ENCODE measurements at regions not wholly inside any gene's neighbourhood (a gene's known extent, or its start where the extent isn't known, plus 50 kb on each side); places are given as distances from the start of the nearest gene placed in this dataset.

DNA sequence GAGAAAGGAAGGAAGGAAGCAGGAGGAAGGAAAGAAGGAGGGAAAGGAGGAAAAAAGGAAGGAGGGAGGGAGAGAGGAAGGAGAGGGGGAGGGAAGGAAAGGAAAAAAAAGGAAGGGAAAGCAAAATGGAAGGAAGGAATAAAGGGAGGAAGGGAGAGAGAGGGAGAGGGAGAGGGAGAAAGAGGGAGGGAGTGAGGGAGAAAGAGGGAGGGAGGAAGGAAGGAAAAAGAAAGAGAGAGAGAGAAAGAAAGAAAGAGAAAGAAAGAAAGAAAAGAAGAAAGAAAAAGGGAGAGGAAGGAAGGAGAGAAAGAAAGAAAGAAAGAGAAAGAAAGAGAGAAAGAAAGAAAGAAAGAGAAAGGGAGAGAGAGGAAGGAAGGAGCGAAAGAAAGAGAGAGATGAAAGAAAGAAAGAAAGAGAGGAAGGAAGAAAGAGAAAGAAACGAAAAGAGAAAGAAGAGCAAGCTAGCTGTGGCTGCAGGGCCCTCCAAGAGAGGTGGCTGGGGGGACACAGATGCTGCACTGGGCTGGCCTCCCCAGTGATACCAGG lies 472.4 kb upstream of the MGMT start:
- DNase-seq, result no peak

DNA sequence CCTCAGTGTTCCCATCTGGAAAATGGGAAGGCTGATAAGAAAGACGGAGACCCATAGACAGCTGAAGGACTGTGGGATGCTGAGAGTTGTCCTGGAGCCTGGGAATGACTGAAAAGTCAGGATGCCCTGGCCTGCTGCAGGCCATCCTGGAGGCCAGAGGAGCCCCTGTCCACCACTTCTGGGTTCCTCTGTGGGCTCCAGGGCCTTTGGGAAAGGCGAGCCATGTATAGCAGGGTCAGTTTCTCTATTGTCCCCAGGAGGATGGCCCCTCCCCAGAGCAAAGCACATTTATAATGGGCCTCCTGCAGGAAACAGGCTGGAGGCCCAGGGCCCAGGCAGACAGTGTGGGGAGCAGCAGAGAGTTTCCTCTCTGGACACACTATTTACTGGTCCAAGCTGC lies 471.4 kb upstream of the MGMT start:
- no peak for DNase-seq

GRCh38 chr10:128996092-128996491 lies 470.9 kb upstream of the MGMT start:
- DNase-seq, result no peak

- no peak for DNase-seq
Observed at GRCh38 chr10:128998101-128998805, 468.8 kb upstream of the MGMT start.

GRCh38 chr10:129004398-129004797 lies 462.6 kb upstream of the MGMT start:
- DNase-seq, result no peak

DNA sequence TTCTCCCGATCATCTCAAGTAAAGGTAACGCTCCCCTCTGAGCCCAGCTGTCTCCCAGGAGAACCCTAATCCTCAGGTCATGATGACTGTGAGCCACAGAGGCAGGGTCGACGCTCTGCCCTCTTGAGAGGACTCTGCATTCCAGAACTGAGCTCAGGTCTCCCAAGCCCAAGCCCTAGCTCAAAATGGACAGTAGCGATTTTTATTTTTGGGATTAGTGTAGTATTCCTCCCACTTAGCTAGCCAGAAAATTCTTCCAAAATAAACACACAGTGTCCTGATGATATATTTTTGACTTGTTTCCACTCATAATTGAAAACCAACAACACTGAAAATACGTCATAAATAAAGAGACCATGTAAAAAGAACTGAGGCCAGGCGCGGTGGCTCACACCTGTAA lies 462.0 kb upstream of the MGMT start:
- DNase-seq, result no peak

DNA sequence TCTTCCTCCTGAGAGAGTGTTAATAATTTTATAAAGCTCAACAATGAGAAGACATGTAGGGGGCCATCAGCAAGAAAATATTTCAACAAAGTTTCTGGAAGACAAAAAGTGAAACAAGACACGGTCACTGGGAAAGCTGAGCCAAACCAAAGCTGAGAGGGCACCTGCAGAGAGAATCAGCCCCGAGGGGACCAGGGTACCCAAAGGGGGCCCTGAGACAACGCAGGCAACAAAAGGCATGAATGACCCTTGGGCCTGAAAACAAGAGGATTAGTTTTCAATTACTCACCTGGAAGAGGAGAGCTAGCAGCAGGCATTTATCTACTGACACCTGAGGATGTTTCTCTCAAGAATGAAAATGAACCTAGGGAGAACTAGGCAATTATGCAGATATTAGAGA lies 461.2 kb upstream of the MGMT start:
- DNase-seq, result no peak

DNA sequence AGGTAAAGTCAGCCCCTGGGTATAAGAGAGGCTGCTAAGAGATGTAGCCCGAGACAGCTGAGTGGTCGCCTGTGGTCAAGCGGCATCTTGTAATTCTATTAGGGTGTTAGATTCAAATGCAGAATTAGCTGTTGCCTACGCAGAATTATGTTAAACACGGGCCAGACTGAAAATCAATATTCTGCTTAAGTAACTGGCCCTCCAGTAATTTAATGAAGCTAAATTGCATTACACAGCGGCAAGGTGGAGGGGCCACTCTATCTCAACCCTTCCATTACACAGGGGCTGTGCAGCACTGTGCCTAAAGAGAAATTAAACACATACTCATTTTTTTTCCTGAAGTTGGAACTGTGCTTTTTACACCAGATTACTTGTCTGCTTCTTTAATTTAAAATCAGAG lies 448.5 kb upstream of the MGMT start:
- DNase-seq, result no peak

- no peak for DNase-seq
Observed at GRCh38 chr10:129020651-129021330, 446.2 kb upstream of the MGMT start.

DNA sequence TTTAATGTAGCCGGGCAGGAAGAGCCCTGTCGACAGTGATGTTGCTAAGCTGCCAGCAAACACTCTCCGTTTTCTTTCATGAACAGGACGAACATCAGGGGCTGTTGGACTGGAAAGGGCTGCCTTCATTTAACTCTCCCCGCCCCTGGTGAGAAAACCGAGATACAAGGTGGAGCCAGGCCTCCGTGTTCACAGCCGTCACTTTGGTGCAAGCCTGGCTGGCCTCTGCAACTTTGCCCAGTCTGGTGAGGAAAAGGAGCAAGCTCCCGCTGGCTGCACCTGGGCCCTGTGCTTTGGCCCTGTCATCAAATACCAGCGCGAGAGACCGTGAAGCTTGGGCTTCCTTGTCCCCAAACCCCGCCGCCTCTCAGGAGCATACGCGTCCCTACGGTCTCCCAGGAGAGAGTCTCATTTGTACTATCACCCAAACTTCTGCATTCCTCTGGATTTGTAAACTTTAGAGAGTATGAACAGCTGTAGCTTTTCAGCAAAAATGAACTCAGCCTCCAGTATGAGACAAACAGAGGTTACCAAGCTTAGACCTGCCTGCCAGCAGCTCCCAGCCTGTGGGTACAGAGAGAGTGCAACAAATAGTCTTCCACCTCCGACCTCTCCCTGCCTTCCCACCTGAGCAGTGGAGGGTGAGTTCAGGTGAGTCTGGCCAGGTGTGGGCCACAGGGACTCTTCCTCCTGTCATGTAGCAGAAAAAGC lies 445.3 kb upstream of the MGMT start:
- DNase-seq, result no peak

DNA sequence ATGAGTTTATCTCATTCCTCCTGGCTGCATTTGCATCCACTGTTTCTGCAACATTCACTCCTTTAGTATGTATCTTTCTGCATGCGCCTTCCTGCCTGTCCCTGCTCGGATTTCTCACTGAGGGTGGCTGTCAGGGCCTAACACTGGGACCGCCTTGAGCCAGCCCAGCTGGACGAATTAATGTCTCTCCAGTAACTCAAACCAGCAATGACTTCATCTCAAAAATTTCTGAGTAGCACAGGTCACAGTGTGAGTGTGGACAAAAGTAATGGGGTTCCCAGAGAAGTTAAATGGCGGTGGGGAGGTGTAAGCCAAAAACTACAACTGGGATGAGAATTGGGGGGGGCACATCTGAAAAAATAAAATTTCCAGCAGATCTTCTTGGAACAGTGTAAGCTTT lies 444.0 kb upstream of the MGMT start:
- no peak for DNase-seq

DNA sequence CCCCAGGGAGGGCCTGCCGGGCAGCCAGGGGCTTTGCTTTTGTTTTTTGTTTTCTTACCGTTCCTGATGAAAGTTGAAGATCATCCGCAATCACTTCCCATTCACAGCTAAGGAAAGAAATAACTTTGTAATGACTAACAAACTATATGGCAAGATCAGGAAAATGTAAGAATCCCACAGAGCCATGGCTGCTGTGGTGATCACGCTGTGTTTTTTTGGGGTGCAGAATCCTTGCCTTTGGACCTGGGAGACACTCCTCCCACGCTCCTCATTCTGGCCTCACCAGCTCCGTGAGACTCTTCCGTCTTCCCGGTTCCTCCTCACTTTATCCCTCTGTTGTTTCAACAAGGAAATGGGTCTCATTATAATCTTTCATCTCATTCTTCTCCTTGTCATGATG lies 443.0 kb upstream of the MGMT start:
- DNase-seq, result no peak

GRCh38 chr10:129025787-129026186 lies 441.3 kb upstream of the MGMT start:
- DNase-seq, result no peak

GRCh38 chr10:129027906-129028305 lies 439.1 kb upstream of the MGMT start:
- DNase-seq, result no peak

DNA sequence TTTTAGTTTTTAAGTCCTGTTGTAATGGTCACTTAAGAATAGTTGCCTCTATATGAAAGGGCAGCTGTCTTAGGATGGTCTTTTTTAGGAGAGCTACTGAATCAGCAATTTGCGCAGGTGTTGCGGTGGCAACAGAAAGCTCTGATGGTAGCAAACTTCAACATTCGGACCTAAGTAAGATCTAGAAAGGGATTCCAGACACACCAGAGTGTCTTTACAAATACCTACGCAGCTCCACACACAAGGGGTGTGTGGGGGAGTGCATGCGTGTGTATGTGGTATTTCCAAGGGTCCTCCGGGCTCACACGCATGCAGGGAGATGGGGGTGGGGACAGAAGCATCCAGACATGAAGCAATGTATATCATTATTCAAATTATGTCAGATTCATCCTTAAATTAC lies 438.6 kb upstream of the MGMT start:
- no peak for DNase-seq

DNA sequence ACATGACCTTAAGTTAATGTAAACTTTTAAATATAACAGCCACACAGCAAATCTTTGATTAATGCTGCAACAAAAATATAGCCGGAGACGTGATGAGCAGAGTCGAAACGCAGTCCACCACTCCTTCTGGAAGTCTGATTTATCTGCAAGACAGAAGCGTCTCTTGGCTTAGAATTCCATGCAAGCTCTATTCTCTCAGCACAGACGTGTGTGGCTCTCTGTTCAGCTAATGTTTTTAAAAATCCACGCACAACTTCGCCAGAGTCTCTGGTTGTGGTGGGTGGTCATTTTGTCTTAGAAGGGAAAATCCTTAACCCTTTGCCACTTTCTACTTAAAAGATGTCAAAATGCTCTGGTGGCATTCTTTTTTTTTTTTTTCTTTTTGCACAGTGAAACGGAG lies 438.0 kb upstream of the MGMT start:
- no peak for DNase-seq

- DNase-seq, result no peak
Observed at GRCh38 chr10:129029851-129030602, 437.0 kb upstream of the MGMT start.

GRCh38 chr10:129030603-129030895 lies 436.5 kb upstream of the MGMT start:
- no peak for DNase-seq

DNA sequence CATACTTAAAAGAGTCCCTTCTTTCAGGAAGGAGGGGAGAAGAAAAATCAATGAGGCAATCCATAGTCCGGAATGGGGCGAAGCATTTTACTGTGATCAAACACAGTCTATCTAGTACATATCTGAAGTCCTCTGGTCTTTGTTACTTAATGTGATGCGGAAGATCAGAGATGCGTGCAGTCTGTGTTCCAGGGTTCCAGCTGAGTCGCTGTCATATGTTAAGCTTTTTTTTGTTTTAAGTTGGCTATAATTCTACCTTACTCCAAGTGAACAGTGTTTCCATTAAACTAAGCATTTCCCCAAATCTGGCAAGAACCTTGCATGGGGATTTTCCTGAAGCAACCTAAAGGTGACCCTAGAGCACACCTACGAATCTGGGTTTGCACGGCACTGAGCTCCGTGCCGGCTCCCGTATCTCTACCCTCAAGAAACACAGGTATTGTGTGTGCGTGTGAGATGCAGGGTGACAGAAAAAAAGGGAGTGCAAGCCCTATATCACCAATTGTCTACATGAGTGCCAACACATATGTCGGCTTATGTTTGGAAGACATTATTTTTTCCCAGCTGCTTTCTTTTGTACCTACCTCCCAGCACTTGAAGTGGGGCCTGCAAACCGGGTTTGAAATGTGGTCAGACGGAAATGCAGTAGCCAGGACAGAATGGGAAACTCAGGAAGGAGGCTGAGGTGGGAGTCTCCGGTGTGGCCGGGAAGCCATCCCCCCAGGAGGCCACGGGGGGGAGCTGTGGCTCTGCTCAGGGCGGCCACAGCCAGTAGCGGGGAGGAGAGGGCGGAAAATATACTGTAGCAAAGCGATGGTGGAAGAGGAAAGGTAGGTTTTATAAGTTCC lies 435.8 kb upstream of the MGMT start:
- DNase-seq, result peak in 1 of 2 experiments; percentile 1

GRCh38 chr10:129031844-129032150 lies 435.2 kb upstream of the MGMT start:
- no peak for DNase-seq

- no peak for DNase-seq
Observed at GRCh38 chr10:129032372-129033313, 434.4 kb upstream of the MGMT start.

Measured in NCI-H187 (cell line).